GM19395 (cell line): ENCODE measurements at regions not wholly inside any gene's neighbourhood (a gene's known extent, or its start where the extent isn't known, plus 50 kb on each side); places are given as distances from the start of the nearest gene placed in this dataset.

ENCODE experiments used
- ATAC-seq: cut with Tn5 transposase; IDR thresholded peaks from one replicate; pipeline ENCODE4 v1.9.1; 2021; ENCODE audit warnings: mild to moderate bottlenecking, moderate library complexity; ENCODE audit not compliant: unreplicated experiment

GRCh38 chr11:19441288-19441687, 200.5 kb upstream of the E2F8 start:
- ATAC-seq = no peak

- no peak for ATAC-seq
Observed at GRCh38 chr11:19437760-19438159, 197.0 kb upstream of the E2F8 start.

GRCh38 chr11:19436932-19437331, 196.2 kb upstream of the E2F8 start:
- peak; percentile 31 for ATAC-seq

- no peak for ATAC-seq
Observed at GRCh38 chr11:19435306-19435989, 194.7 kb upstream of the E2F8 start.

- ATAC-seq = no peak
Observed at GRCh38 chr11:19433791-19434190, 193.0 kb upstream of the E2F8 start.

- peak; percentile 58 for ATAC-seq
Observed at GRCh38 chr11:19433367-19433766, 192.6 kb upstream of the E2F8 start.

GRCh38 chr11:19432370-19433061, 191.8 kb upstream of the E2F8 start:
- ATAC-seq = peak; percentile 65

- ATAC-seq = no peak
Observed at GRCh38 chr11:19430754-19431398, 190.1 kb upstream of the E2F8 start.

- no peak for ATAC-seq
Observed at GRCh38 chr11:19430346-19430745, 189.6 kb upstream of the E2F8 start.

GRCh38 chr11:19429108-19429760, 188.5 kb upstream of the E2F8 start:
- ATAC-seq = peak; percentile 29

GRCh38 chr11:19428206-19429002, 187.7 kb upstream of the E2F8 start:
- ATAC-seq = no peak

- no peak for ATAC-seq
Observed at GRCh38 chr11:19426756-19427403, 186.1 kb upstream of the E2F8 start.

GRCh38 chr11:19426011-19426755, 185.4 kb upstream of the E2F8 start:
- no peak for ATAC-seq

GRCh38 chr11:19422276-19422675, 181.5 kb upstream of the E2F8 start:
- no peak for ATAC-seq

GRCh38 chr11:19420868-19421533, 180.3 kb upstream of the E2F8 start:
- no peak for ATAC-seq

GRCh38 chr11:19419808-19420207, 179.1 kb upstream of the E2F8 start:
- no peak for ATAC-seq

- no peak for ATAC-seq
Observed at GRCh38 chr11:19419021-19419750, 178.4 kb upstream of the E2F8 start.

GRCh38 chr11:19418221-19418620, 177.5 kb upstream of the E2F8 start:
- ATAC-seq = no peak
